Fibroblast of lung (primary cell): ENCODE measurements at regions not wholly inside any gene's neighbourhood (a gene's known extent, or its start where the extent isn't known, plus 50 kb on each side); places are given as distances from the start of the nearest gene placed in this dataset.
"Not testable (repeated sequence)": the region's sequence is repeated elsewhere in the genome, so short reads cannot be mapped to it uniquely, and the experiment has no call there.

Experiments used
- DNase-seq, 2 donors: peaks; one replicate each; pipeline versions ENCODE4 v3.0.0 to v3.0.0-alpha.2; 2010; ENCODE audit warnings: low read depth in 2 of 2
- H2AFZ ChIP-seq: 2 replicates; pipeline ENCODE4 v1.5.1; 2012; ENCODE audit warnings: low read length, control low read depth, inconsistent platforms
- H3K27ac ChIP-seq: 2 replicates; pipeline ENCODE4 v1.5.1; 2011; ENCODE audit warnings: low read length, control low read depth; ENCODE audit not compliant: insufficient read depth
- H3K27me3 ChIP-seq: 2 replicates; pipeline ENCODE4 v1.5.1; 2011; ENCODE audit warnings: mild to moderate bottlenecking, low read length; ENCODE audit not compliant: control insufficient read depth, insufficient read depth
- H3K36me3 ChIP-seq: 2 replicates; pipeline ENCODE4 v1.5.1; 2011; ENCODE audit warnings: low read length; ENCODE audit not compliant: control insufficient read depth, insufficient read depth
- H3K4me1 ChIP-seq: 2 replicates; pipeline ENCODE4 v1.5.1; 2011; ENCODE audit warnings: low read length; ENCODE audit not compliant: control insufficient read depth, insufficient read depth; ENCODE audit errors: extremely low read depth
- H3K4me2 ChIP-seq: 2 replicates; pipeline ENCODE4 v1.5.1; 2011; ENCODE audit warnings: low read length, control low read depth; ENCODE audit not compliant: insufficient read depth; ENCODE audit errors: extremely low read depth
- H3K4me3 ChIP-seq, 4 experiments: fragments of 200-600 bp in 1 of 4; sonication (generic) in 1 of 4; replicated peaks in 1 of 4; 2 replicates each; pipeline ENCODE4 v1.5.1; 2011 to 2016; ENCODE audit warnings: low read length in 4 of 4, low read depth in 3 of 4, mild to moderate bottlenecking in 3 of 4, control low read depth in 2 of 4, inconsistent platforms in 1 of 4, mixed read lengths in 1 of 4; ENCODE audit not compliant: insufficient read depth in 1 of 4; ENCODE audit errors: control extremely low read depth in 1 of 4
- H3K79me2 ChIP-seq: 2 replicates; pipeline ENCODE4 v1.5.1; 2012; ENCODE audit warnings: mild to moderate bottlenecking, low read length, inconsistent platforms; ENCODE audit not compliant: control insufficient read depth, insufficient read depth
- H3K9ac ChIP-seq: 2 replicates; pipeline ENCODE4 v1.5.1; 2011; ENCODE audit warnings: mild to moderate bottlenecking, low read length, control low read depth; ENCODE audit not compliant: insufficient read depth
- H3K9me3 ChIP-seq: 2 replicates; pipeline ENCODE4 v1.5.1; 2012; ENCODE audit warnings: low read depth, low read length; ENCODE audit not compliant: control insufficient read depth, insufficient read depth
- H4K20me1 ChIP-seq: 2 replicates; pipeline ENCODE4 v1.5.1; 2011; ENCODE audit warnings: low read length; ENCODE audit not compliant: control insufficient read depth, insufficient read depth; ENCODE audit errors: extremely low read depth
- CTCF ChIP-seq, 2 donors: IDR thresholded peaks in 1 of 2; conservative IDR thresholded peaks in 1 of 2; 1 replicate in 1 of 2; 2 replicates in 1 of 2; pipeline ENCODE4 v1.5.1; 2011 to 2012; ENCODE audit warnings: low read length in 2 of 2, control low read depth in 1 of 2, inconsistent platforms in 1 of 2, low read depth in 1 of 2, mild to moderate bottlenecking in 1 of 2
- EZH2 ChIP-seq: IDR thresholded peaks from 2 replicates; pipeline ENCODE4 v1.5.1; 2012; ENCODE audit warnings: low read length, control low read depth, mild to moderate bottlenecking; ENCODE audit errors: missing control alignments

GRCh38 chr6:11404838-11405237 lies 132.7 kb upstream of the TMEM170B start:
- H3K4me2 ChIP-seq, result no peak overlapping the region
- H3K9me3 ChIP-seq, result no peaks in the 10 kb centered on the region
- H3K27me3 ChIP-seq, result no peaks in the 10 kb centered on the region
- H3K27ac ChIP-seq, result no peak overlapping the region
- H3K4me3 ChIP-seq, result no peak overlapping the region
- H3K79me2 ChIP-seq, result no peaks in the 10 kb centered on the region
- no peaks in the 10 kb centered on the region for H3K36me3 ChIP-seq
- no peak for DNase-seq
- no peaks in the 10 kb centered on the region for H4K20me1 ChIP-seq
- TF ChIP-seq CTCF (conservative IDR thresholded peaks at IDR 0.05 in 1 of 2, IDR thresholded peaks at IDR 0.05 in 1 of 2; ENCODE audit: low read depth in 1 of 2, low read length in 2 of 2) (no peak), EZH2 (no peak)
- no peaks in the 10 kb centered on the region for H3K4me1 ChIP-seq
- no peak overlapping the region for H2AFZ ChIP-seq
- H3K9ac ChIP-seq, result no peak overlapping the region

GRCh38 chr6:11404081-11404480 lies 133.5 kb upstream of the TMEM170B start:
- H4K20me1 ChIP-seq, result no peaks in the 10 kb centered on the region
- no peak for TF ChIP-seq CTCF (conservative IDR thresholded peaks at IDR 0.05 in 1 of 2, IDR thresholded peaks at IDR 0.05 in 1 of 2; ENCODE audit: low read depth in 1 of 2, low read length in 2 of 2)
- no peak for TF ChIP-seq EZH2
- no peak overlapping the region for H3K9ac ChIP-seq
- H2AFZ ChIP-seq, result no peak overlapping the region
- H3K4me1 ChIP-seq, result no peaks in the 10 kb centered on the region
- no peak overlapping the region for H3K27ac ChIP-seq
- no peaks in the 10 kb centered on the region for H3K9me3 ChIP-seq
- no peaks in the 10 kb centered on the region for H3K79me2 ChIP-seq
- no peak for DNase-seq
- H3K4me3 ChIP-seq, result no peak overlapping the region
- no peaks in the 10 kb centered on the region for H3K36me3 ChIP-seq
- no peak overlapping the region for H3K4me2 ChIP-seq
- H3K27me3 ChIP-seq, result no peaks in the 10 kb centered on the region

- H2AFZ ChIP-seq, result no peak overlapping the region
- H3K4me3 ChIP-seq, result no peak overlapping the region
- no peaks in the 10 kb centered on the region for H3K4me1 ChIP-seq
- no peak overlapping the region for H3K9ac ChIP-seq
- H3K4me2 ChIP-seq, result no peak overlapping the region
- no peaks in the 10 kb centered on the region for H3K9me3 ChIP-seq
- no peaks in the 10 kb centered on the region for H4K20me1 ChIP-seq
- TF ChIP-seq CTCF (conservative IDR thresholded peaks at IDR 0.05 in 1 of 2, IDR thresholded peaks at IDR 0.05 in 1 of 2; ENCODE audit: low read depth in 1 of 2, low read length in 2 of 2) (no peak), EZH2 (no peak)
- no peaks in the 10 kb centered on the region for H3K36me3 ChIP-seq
- H3K27ac ChIP-seq, result no peak overlapping the region
- no peak for DNase-seq
- H3K27me3 ChIP-seq, result no peaks in the 10 kb centered on the region
- no peaks in the 10 kb centered on the region for H3K79me2 ChIP-seq
Measured at GRCh38 chr6:11403035-11403601, 134.4 kb upstream of the TMEM170B start.

- DNase-seq, H3K4me1 ChIP-seq, H3K36me3 ChIP-seq, H4K20me1 ChIP-seq, H3K4me3 ChIP-seq, H3K27me3 ChIP-seq, H3K79me2 ChIP-seq, H2AFZ ChIP-seq, H3K9ac ChIP-seq, H3K27ac ChIP-seq, H3K4me2 ChIP-seq, H3K9me3 ChIP-seq: not testable (repeated sequence)
Measured at GRCh38 chr6:11402581-11402980, 135.0 kb upstream of the TMEM170B start.

- not testable (repeated sequence) for H3K79me2 ChIP-seq, H4K20me1 ChIP-seq, H3K4me3 ChIP-seq, H3K27ac ChIP-seq, H3K4me1 ChIP-seq, H3K4me2 ChIP-seq, DNase-seq, H3K27me3 ChIP-seq, H3K9me3 ChIP-seq, H3K36me3 ChIP-seq, H3K9ac ChIP-seq, H2AFZ ChIP-seq
Measured at GRCh38 chr6:11401954-11402353, 135.6 kb upstream of the TMEM170B start.
